ENCODE measurements at regions not wholly inside any gene's neighbourhood (a gene's known extent, or its start where the extent isn't known, plus 50 kb on each side); places are given as distances from the start of the nearest gene placed in this dataset.
"Not testable (repeated sequence)": the region's sequence is repeated elsewhere in the genome, so short reads cannot be mapped to it uniquely, and the experiment has no call there.

- DNase-seq: no peak
Observed at GRCh38 chr3:106327696-106328025, 458.8 kb upstream of the CBLB start.

GRCh38 chr3:106328224-106328623 is 459.4 kb upstream of the CBLB start:
- DNase-seq: no peak

- no peak for DNase-seq
Observed at GRCh38 chr3:106329521-106329920, 460.7 kb upstream of the CBLB start.

DNA sequence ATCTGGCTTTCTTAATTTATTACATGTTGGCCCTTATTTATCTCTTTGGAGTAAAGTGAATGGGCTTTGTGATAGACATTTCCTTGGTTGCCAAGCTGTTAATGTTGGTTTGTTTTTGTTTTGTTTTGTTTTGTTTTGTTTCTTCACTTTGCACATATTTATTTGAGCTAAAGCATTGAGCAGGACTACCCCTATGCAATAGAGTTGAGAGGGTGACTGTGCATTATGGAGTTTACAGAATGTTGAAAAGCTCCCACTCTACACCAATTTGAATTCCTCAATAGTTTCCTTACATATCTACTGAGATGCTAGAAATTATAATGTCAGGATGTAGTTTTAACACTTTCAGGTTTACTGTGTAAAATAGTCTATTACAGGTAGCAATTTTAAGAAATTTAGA is 462.8 kb upstream of the CBLB start:
- DNase-seq: no peak

DNA sequence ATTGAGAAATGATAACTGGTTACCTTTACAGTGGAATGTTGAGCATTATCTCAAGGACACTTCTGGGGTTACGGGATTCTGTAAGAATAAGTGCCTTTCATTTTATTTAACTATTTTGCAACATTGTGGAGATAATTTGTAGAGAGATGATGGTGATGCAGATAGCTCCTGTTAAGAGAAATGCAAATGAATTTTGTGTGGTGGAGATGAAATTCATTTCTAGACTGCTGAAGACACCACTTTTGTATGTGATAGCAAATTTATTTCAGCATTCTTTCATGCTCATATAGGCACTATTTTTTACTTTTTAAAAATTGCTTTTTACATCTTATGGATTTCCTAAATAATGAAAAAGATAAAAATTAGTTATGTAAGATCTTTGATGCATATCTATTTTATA is 463.3 kb upstream of the CBLB start:
- no peak for DNase-seq

- DNase-seq: no peak
Observed at GRCh38 chr3:106332884-106333283, 464.1 kb upstream of the CBLB start.

DNA sequence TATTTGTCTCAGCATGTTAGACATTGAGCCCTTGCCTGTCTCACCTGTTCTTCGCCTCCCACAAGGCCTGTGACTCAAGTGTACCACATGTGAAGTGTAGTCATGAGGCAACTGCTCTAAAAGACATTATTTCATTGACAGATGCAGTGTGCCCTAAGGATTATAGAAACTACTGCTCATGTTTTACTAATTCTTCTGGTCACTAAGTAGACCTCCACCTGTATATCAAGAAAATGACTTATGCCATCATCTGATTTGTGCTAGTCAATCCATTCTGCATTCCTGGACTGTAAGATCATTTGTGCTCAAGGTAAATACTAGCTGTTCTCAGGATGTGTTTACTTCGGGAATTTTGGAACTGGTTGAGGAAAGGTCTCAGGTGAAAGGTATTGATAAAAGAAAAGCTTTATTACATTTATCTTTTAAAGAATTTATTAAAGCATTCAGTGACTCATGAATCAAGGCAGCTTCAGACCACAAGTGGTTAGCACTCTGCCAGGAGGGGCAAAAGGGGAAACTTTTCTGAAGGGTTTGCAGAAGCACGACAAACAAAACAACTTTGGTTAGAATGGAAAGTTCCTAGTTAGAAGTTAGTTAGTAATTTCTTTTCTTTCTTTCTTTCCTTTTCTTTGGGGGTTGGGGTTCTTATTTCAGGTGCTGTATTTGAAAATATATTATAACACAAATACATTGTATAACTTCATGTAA is 465.3 kb upstream of the CBLB start:
- DNase-seq: no peak

DNA sequence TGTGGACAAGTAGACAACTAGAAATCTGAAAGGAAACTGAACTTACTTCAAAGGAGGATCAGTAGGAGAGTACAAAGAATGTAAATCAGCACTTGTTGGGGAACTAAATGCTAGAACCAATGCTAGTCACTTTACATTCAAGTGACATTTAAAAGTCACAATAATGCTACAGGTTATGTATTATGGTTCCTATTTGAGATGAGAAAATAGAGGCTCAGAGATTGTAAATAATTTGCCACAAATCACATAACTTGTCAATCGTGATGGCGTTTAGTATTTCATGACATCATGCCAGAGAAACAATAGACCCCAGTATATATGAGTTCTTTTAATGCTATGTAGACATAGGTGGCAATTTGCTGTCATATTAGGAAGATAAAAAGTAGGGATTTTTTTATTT is 467.8 kb upstream of the CBLB start:
- no peak for DNase-seq

GRCh38 chr3:106337116-106337515 is 468.3 kb upstream of the CBLB start:
- no peak for DNase-seq

- DNase-seq: no peak
Observed at GRCh38 chr3:106338582-106339214, 469.9 kb upstream of the CBLB start.

- no peak for DNase-seq
Observed at GRCh38 chr3:106339551-106339950, 470.7 kb upstream of the CBLB start.

DNA sequence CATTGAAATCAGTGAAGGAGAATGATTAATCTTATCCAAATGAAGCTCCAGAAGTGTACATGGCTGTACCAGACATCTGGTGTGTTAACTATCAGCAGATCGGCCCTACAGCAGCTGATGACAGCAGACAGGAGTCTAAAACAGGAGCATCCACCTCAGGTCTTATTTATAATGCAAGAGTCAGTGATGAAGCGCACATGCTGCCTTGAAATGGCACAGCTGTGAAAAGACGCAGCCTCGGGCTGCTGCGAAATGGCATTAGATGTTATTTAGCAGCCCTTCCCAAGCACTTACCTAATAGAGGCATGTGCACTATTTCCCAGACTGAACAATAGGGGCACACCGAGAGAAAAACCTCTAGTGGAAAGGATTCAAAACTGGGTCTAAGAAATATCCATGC is 472.3 kb upstream of the CBLB start:
- no peak for DNase-seq

DNA sequence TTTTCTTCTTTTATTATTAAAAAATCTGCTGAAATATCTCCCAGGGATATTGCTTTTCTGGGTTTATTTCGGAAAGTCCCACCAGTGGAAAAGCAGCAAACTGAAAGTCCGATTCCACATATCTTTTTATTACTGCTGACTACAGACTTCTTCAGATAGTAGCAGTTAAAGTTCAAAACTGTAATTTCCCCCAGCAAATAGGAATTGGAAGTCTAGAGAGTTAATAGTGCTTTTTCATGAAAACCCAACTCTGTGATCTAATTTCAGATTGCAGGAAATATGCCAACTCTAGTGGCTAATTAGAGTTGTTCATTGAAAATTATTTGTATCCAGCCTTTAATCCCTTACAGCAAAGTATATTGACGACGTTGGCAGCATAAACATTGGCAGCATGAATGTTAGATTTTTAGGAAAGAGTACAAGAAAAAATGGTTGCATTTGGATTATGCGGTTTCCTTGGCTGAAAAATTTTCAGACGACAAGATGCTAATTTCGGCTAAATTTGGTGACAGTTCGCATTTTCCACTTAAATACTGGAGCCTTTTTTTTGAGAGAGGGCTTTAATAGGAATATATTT is 472.9 kb upstream of the CBLB start:
- DNase-seq: no peak

DNA sequence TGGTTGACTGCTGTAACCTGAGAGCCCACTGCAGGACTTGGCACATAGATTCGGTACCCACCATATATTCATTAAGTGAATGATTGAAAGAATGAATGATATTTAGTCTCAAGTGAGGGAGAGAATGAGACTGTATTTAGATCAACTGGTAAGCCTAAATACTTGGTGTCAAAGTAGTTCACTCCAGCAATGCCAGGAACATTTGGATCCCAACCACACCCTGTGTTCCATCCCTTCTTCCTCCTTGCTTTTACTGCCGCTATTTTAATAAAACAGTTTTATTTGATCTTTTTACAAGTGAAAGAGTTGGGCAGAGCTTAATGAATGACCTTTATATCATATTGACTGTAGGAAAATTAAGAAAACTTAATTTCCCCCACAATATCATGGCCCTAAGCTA is 473.6 kb upstream of the CBLB start:
- DNase-seq: no peak

DNA sequence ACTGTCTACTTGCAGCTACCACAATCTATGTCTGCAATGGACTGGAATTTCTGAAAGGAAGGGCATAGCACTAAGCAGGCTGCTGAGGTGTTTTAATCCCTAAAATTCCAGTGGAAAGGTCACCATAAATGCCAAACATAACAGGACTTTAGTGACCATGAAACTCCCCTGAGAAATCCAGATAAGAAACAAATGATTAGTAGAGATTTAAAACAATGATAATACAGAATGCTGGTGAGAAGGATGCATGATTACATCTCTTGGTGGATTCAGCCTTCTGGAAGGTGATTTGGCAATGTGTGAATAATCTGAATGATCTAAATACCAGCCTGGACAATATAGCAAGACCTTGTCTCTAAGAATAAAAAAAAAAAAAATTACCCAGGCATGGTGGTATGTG is 475.0 kb upstream of the CBLB start:
- no peak for DNase-seq

DNA sequence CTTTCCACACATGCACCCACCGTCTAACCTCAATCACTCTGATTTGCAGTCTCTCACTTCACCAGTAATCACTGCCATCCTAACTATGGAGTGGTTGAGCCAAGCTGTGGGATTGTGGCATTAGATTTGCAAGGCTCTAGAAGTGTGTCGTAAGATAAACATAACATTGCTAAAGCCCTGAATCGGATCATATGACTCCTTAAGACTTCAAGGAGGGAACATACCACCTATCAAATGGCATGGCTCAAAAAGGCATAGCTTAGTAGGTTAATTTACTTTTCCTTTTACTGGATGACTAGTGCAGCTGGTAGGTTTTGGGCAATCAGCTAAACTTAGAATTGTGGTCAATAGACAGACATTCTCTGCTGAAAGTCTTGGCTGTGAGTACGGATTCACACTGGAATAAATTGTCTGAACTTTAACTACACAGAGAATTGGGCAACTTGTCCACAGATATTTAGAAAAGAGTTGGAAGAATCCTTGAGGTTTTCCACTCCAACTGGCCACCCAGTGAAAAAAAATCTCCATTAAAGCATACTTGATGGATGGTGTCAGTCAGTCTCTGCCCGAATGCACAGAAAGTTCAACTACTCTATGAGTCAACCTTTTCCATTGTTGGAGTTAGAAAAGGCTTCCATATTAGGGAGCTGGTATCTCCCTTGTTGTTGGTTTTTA is 476.7 kb upstream of the CBLB start:
- DNase-seq: no peak

GRCh38 chr3:106347350-106347749 is 478.5 kb upstream of the CBLB start:
- no peak for DNase-seq

DNA sequence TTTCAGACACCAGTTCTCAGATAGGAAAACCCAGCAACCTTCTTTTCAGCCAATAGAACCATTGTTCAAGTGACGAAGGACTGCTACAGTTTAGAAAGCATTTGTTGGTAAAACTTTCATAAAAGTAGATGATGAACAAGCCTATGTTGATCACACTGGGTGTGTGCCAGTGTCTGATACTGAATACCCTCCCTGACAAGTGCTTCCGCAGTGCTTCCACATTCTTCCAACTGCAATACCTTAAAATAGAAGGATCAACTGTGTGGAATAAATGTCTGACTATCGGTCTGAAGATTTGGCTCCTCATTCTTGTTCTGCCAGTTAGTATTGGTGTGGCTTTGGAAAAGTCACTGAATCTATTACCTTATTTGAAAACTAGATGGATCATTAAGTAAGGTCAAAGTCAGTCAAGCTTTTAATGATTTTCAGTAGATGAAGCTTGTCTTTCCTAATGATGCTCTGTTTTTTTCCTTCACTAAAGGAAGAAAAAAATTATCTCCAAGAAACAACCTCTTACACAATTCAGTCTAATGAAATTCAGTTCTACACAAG is 479.4 kb upstream of the CBLB start:
- no peak for DNase-seq

GRCh38 chr3:106349191-106349881 is 480.5 kb upstream of the CBLB start:
- DNase-seq: no peak

GRCh38 chr3:106355873-106356272 is 487.1 kb upstream of the CBLB start:
- DNase-seq: no peak

DNA sequence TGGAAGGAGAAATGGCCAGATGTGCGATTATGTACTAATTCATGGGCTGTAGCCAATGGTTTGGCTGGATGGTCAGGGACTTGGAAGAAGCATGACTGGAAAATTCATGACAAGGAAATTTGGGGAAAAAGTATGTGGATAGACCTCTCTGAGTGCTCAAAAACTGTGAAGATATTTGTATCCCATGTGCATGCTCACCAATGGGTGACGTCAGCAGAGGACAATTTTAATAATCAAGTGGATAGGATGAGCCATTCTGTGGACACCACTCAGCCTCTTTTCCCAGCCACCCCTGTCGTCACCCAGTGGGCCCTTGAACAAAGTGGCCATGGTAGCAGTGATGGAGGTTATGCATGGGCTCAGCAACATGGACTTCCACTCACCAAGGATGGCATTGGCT is 490.9 kb upstream of the CBLB start:
- DNase-seq: no peak

DNA sequence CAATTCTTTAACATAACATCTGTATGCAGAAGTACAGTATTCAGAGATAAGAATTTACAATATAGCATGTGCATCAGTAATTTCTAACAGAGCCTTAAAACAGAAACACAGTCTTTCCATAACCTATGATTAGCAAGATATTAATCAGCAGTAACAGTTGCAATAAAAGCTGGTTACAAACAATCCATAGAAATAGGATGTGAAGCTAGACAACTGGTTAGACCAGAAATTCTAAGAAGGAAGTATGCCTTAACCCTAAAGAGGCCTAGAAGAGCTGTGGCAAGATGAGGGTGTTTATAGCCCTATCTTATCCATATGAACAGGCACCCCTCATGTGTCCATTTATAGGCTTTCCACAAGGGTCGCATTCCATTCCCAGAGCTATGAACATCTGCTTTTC is 492.1 kb upstream of the CBLB start:
- not testable (repeated sequence) for DNase-seq

DNA sequence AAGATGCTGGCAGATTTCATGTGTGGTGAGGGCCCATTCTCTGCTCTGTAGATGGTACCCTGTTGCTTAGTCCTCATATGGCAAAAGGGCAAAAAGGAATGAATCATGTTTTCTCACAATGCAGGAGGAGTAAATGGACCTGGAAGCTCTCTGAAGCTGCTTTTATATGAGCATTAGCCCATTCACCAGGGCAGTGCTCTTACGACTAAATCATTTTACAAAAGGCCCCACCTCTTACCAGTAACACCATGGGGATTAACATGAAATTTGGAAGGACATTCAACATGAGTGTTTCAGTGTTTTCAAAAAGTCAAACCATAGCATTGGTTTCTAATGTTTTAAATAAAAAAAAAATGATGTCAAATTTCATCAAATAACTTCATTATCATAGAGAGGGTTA is 495.7 kb upstream of the CBLB start:
- DNase-seq: no peak
